ENCODE measurements at regions not wholly inside any gene's neighbourhood (a gene's known extent, or its start where the extent isn't known, plus 50 kb on each side); places are given as distances from the start of the nearest gene placed in this dataset.

DNA sequence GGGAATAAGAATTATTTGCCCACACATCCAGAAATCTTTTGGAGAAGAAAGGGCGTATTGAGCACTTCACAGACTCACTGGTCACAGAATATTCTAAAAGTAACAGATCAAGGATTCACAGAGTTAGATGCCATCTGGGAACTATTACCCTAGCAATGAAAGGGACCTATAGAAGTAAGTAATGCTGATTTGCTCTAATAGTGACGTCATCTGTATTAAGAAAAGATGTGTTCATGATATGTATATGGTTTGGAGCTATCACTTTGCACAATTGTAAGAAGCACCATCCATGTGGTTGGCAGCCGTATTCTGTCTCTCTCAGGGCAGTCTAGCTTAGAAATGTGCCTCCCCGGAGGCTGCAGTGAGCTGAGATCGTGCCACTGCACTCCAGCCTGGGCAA is 52.8 kb upstream of the SV2C start:
- TF ChIP-seq POLR2A (IDR thresholded peaks at IDR 0.05) (no peak), CTCF (IDR thresholded peaks at IDR 0.05) (no peak)

Measured in Peyer's patch (tissue), 4 donors.